Right lobe of liver (tissue), 6 donors: ENCODE measurements at regions not wholly inside any gene's neighbourhood (a gene's known extent, or its start where the extent isn't known, plus 50 kb on each side); places are given as distances from the start of the nearest gene placed in this dataset.

Experiments used
- ATAC-seq, 4 donors: fragments of 200-7000 bp; cut with Tn5 transposase; one replicate each; pipeline ENCODE4 v1.9.1; 2020; ENCODE audit warnings: mild to moderate bottlenecking in 4 of 4, moderate library complexity in 4 of 4
- DNase-seq, 3 donors: peaks; one replicate each; pipeline ENCODE4 v3.0.0-alpha.2; 2020
- H3K27ac ChIP-seq, 3 donors: fragments of 200-600 bp; one replicate each; pipeline ENCODE4 v1.8.0; 2022
- H3K27me3 ChIP-seq, 2 donors: fragments of 200-600 bp; one replicate each; pipeline ENCODE4 v1.8.0; 2022
- H3K36me3 ChIP-seq, 4 donors: fragments of 200-600 bp; sonication (generic) in 1 of 4; one replicate each; pipeline versions ENCODE4 v1.5.1 to v1.8.0; 2017 to 2022; ENCODE audit warnings: control low read depth in 1 of 4
- H3K4me1 ChIP-seq, 4 donors: fragments of 200-600 bp; sonication (generic) in 1 of 4; one replicate each; pipeline versions ENCODE4 v1.5.1 to v1.8.0; 2017 to 2022; ENCODE audit warnings: control low read depth in 1 of 4
- H3K4me3 ChIP-seq, 3 donors: fragments of 200-600 bp; one replicate each; pipeline ENCODE4 v1.8.0; 2022
- H3K9me3 ChIP-seq, 4 donors: fragments of 200-600 bp; sonication (generic) in 1 of 4; one replicate each; pipeline versions ENCODE4 v1.5.1 to v1.8.0; 2017 to 2022; ENCODE audit warnings: control low read depth in 1 of 4
- POLR2A ChIP-seq: fragments of 450-650 bp; IDR thresholded peaks from one replicate; pipeline ENCODE4 v1.6.1; 2017; ENCODE audit warnings: antibody characterized with exemption, mild to moderate bottlenecking
- WGBS: methylation state at CpG from one replicate; pipeline ENCODE4 v1.1.6; 2018; ENCODE audit warnings: low coverage, low lambda C conversion rate; ENCODE audit not compliant: insufficient coverage; ENCODE audit errors: missing lambda C conversion rate; 5-methylcytosine and 5-hydroxymethylcytosine counted together
- intact Hi-C, 2 donors: fragments of 100-400 bp; cut with DNase I; formaldehyde crosslinking; loops; one replicate each; pipeline versions ENCODE4 v1.11.2 to v1.14.1; 2022
- TF ChIP-seq, protein P1 (sequence below), 4 donors: fragments of 200-600 bp in 3 of 4; fragments of 450-650 bp in 1 of 4; IDR thresholded peaks; one replicate each; pipeline versions ENCODE4 v1.5.1 to v1.8.0; 2016 to 2022; ENCODE audit warnings: antibody characterized with exemption in 4 of 4, mild to moderate bottlenecking in 2 of 4
- donor health status: DM: no; HTN: yes; CAD: no.
- donor health status: DM: no; HTN: no; CAD: no.
- donor health status: DM: no; HTN: no; CAD: no.
- donor health status: DM: no; HTN: yes; CAD: no.
- donor health status: DM: no; HTN: yes; CAD: no.

GRCh38 chrX:155774387-155774786, 106.8 kb upstream of the VAMP7 start:
- Histone ChIP-seq H3K27me3 (no peaks in the 10 kb centered on the region), H3K4me3 (no peak overlapping the region), H3K4me1 (no peaks in the 10 kb centered on the region), H3K27ac (no peak overlapping the region), H3K9me3 (no peaks in the 10 kb centered on the region), H3K36me3 (no peaks in the 10 kb centered on the region)
- intact Hi-C loops, result no loop called here
- no peak for DNase-seq
- TF ChIP-seq, protein P1, sequence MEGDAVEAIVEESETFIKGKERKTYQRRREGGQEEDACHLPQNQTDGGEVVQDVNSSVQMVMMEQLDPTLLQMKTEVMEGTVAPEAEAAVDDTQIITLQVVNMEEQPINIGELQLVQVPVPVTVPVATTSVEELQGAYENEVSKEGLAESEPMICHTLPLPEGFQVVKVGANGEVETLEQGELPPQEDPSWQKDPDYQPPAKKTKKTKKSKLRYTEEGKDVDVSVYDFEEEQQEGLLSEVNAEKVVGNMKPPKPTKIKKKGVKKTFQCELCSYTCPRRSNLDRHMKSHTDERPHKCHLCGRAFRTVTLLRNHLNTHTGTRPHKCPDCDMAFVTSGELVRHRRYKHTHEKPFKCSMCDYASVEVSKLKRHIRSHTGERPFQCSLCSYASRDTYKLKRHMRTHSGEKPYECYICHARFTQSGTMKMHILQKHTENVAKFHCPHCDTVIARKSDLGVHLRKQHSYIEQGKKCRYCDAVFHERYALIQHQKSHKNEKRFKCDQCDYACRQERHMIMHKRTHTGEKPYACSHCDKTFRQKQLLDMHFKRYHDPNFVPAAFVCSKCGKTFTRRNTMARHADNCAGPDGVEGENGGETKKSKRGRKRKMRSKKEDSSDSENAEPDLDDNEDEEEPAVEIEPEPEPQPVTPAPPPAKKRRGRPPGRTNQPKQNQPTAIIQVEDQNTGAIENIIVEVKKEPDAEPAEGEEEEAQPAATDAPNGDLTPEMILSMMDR (IDR thresholded peaks at IDR 0.05), result no peak
- TF ChIP-seq POLR2A, result no peak
- WGBS, result 47% methylated on average over 4 of the region's 8 CpGs
- no peak for ATAC-seq

- no peaks in the 10 kb centered on the region for H3K27me3 ChIP-seq
- ATAC-seq (peak in 1 of 4 donors; percentile 69), DNase-seq (peak in 2 of 3 donors; percentile 8 to 47)
- TF ChIP-seq POLR2A, result no peak
- TF ChIP-seq, protein P1 (IDR thresholded peaks at IDR 0.05), result no peak
- H3K4me1 ChIP-seq, result no peaks in the 10 kb centered on the region
- no peaks in the 10 kb centered on the region for H3K36me3 ChIP-seq
- WGBS, result 52% methylated on average over 20 of the region's 24 CpGs
- H3K27ac ChIP-seq, result no peak overlapping the region
- no peaks in the 10 kb centered on the region for H3K9me3 ChIP-seq
- intact Hi-C loops, result no loop called here
- no peak overlapping the region for H3K4me3 ChIP-seq
Observed at GRCh38 chrX:155767876-155768769, 113.0 kb upstream of the VAMP7 start.

DNA sequence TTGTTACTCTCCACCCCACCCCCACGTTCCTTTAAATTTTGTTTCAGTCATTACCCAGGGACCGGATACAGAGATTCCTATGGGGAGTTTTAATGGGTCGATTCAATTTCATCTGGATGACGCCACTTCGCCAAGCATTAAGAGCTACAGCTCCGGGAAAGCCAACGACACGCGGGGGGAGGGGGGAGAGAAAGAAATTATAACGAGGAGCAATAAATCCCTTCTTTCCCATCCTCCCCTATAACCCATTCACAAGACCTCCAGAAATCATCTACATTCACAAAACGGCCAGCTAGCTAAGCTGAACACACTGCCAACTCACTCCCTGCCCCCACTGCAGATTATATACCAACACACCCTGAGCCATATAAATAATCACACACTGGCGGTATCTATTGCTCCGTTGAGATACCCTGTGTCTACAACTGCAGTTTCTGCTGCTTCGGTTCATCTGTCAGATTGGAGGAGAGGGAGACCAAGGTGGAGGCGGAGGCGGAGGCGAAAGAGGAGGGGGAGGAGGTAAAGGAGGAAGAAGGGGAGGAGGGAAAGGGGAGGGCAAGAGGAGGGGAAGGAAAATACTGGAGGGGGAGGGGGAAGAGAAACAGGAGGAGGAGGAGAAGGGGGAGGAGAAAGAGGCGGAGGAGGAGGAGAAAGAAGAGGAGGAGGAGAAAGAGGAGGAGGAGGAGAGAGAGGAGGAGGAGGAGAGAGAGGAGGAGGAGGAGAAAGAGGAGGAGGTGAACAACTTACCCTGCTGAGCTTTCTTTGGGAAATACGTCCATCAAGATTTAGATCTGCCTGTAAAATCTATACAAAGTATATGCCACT, 113.9 kb upstream of the VAMP7 start:
- H3K4me1 ChIP-seq, result no peaks in the 10 kb centered on the region
- no peak for TF ChIP-seq POLR2A
- TF ChIP-seq, protein P1 (IDR thresholded peaks at IDR 0.05), result no peak
- intact Hi-C loops, result no loop called here
- H3K4me3 ChIP-seq, result peak overlapping the region in 2 of 3 donors; percentile 23 to 37
- 12% methylated on average over 19 of the region's 19 CpGs for WGBS
- DNase-seq (peak in 2 of 3 donors; percentile 10 to 47), ATAC-seq (peak; percentile 78 to 89 (median 82))
- H3K27ac ChIP-seq, result no peak overlapping the region
- H3K9me3 ChIP-seq, result no peaks in the 10 kb centered on the region
- no peaks in the 10 kb centered on the region for H3K36me3 ChIP-seq
- H3K27me3 ChIP-seq, result no peaks in the 10 kb centered on the region

DNA sequence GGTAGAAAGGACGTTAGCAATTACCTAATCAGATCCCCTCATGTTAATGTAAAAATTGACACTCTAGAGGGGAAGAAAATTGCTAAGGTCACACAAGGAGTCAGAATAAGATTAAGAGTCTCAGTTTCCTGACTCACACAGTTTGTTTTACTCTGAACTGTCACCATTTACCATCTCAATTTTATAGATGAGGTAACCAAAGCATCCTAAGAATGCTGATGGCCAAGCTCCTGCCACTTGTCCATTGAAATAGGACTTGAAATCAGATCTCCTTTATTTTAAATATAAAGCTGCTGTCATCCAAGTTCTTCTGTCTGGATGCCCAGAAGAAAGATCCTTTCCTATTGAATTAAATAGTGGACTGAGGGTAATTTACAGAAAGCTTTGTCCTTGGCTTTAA, 114.8 kb upstream of the VAMP7 start:
- Histone ChIP-seq H3K4me3 (no peak overlapping the region), H3K36me3 (no peaks in the 10 kb centered on the region), H3K9me3 (no peaks in the 10 kb centered on the region), H3K27ac (no peak overlapping the region), H3K4me1 (no peaks in the 10 kb centered on the region), H3K27me3 (no peaks in the 10 kb centered on the region)
- DNase-seq (no peak), ATAC-seq (no peak)
- TF ChIP-seq, protein P1 (IDR thresholded peaks at IDR 0.05), result no peak
- TF ChIP-seq POLR2A, result no peak
- 7% methylated on average over 1 of the region's 1 CpG for WGBS
- intact Hi-C loops, result no loop called here
